Left lung (tissue), 4 donors: ENCODE measurements at regions not wholly inside any gene's neighbourhood (a gene's known extent, or its start where the extent isn't known, plus 50 kb on each side); places are given as distances from the start of the nearest gene placed in this dataset.

Source experiments
- ATAC-seq: fragments of 200-7000 bp; cut with Tn5 transposase; one replicate; pipeline ENCODE4 v1.9.1; 2020; ENCODE audit warnings: moderate library complexity
- DNase-seq, 4 donors: peaks; one replicate each; pipeline ENCODE4 v3.0.0-alpha.2; 2013 to 2020
- H3K27ac ChIP-seq, 2 donors: fragments of 200-600 bp; sonication (generic) in 1 of 2; one replicate each; pipeline versions ENCODE4 v1.5.0 to v1.8.0; 2020 to 2021
- H3K27me3 ChIP-seq, 2 donors: fragments of 200-600 bp; sonication (generic) in 1 of 2; one replicate each; pipeline versions ENCODE4 v1.5.0 to v1.8.0; 2020 to 2021
- H3K36me3 ChIP-seq, 2 donors: fragments of 200-600 bp; sonication (generic) in 1 of 2; one replicate each; pipeline versions ENCODE4 v1.5.0 to v1.8.0; 2020 to 2021
- H3K4me1 ChIP-seq, 2 donors: fragments of 200-600 bp; one replicate each; pipeline ENCODE4 v1.8.0; 2021
- H3K4me3 ChIP-seq, 2 donors: fragments of 200-600 bp; sonication (generic) in 1 of 2; one replicate each; pipeline versions ENCODE4 v1.5.0 to v1.8.0; 2020 to 2021; ENCODE audit warnings: mild to moderate bottlenecking in 1 of 2
- H3K9me3 ChIP-seq, 2 donors: fragments of 200-600 bp; sonication (generic) in 1 of 2; one replicate each; pipeline versions ENCODE4 v1.5.0 to v1.8.0; 2020 to 2021
- intact Hi-C, 2 donors: fragments of 100-400 bp; cut with DNase I; formaldehyde crosslinking; loops; one replicate each; pipeline versions ENCODE4 v1.11.2 to v1.14.2; 2022
- TF ChIP-seq, protein P1 (sequence below), 2 donors: fragments of 200-600 bp; sonication (generic) in 1 of 2; IDR thresholded peaks; one replicate each; pipeline versions ENCODE4 v1.5.0 to v1.8.0; 2021; ENCODE audit warnings: antibody characterized with exemption in 2 of 2
- donor health status: DM: no; HTN: yes; CAD: no.
- donor health status: DM: no; HTN: no; CAD: no.

- intact Hi-C loops = no loop called here
- H3K4me1 ChIP-seq = no peaks in the 10 kb centered on the region
- H3K27ac ChIP-seq = no peak overlapping the region
- H3K36me3 ChIP-seq = no peaks in the 10 kb centered on the region
- H3K4me3 ChIP-seq = no peak overlapping the region
- H3K27me3 ChIP-seq = no peaks in the 10 kb centered on the region
- DNase-seq (no peak), ATAC-seq (no peak)
- peaks cover 0 to 25% of the 10 kb centered on the region in 2 donors for H3K9me3 ChIP-seq
- TF ChIP-seq, protein P1, sequence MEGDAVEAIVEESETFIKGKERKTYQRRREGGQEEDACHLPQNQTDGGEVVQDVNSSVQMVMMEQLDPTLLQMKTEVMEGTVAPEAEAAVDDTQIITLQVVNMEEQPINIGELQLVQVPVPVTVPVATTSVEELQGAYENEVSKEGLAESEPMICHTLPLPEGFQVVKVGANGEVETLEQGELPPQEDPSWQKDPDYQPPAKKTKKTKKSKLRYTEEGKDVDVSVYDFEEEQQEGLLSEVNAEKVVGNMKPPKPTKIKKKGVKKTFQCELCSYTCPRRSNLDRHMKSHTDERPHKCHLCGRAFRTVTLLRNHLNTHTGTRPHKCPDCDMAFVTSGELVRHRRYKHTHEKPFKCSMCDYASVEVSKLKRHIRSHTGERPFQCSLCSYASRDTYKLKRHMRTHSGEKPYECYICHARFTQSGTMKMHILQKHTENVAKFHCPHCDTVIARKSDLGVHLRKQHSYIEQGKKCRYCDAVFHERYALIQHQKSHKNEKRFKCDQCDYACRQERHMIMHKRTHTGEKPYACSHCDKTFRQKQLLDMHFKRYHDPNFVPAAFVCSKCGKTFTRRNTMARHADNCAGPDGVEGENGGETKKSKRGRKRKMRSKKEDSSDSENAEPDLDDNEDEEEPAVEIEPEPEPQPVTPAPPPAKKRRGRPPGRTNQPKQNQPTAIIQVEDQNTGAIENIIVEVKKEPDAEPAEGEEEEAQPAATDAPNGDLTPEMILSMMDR (IDR thresholded peaks at IDR 0.05) = no peak
Observed at GRCh38 chr4:103364083-103364482, 165.9 kb upstream of the CENPE start.

GRCh38 chr4:103361926-103362325, 163.8 kb upstream of the CENPE start:
- Histone ChIP-seq H3K9me3 (peaks cover 0 to 38% of the 10 kb centered on the region in 2 donors), H3K4me3 (no peak overlapping the region), H3K4me1 (no peaks in the 10 kb centered on the region), H3K27ac (no peak overlapping the region), H3K27me3 (no peaks in the 10 kb centered on the region), H3K36me3 (no peaks in the 10 kb centered on the region)
- intact Hi-C loops = no loop called here
- DNase-seq = no peak
- ATAC-seq = no peak
- TF ChIP-seq, protein P1 (IDR thresholded peaks at IDR 0.05) = no peak

GRCh38 chr4:103359900-103360299, 161.8 kb upstream of the CENPE start:
- Histone ChIP-seq H3K27me3 (no peaks in the 10 kb centered on the region), H3K9me3 (peaks cover 0 to 38% of the 10 kb centered on the region in 2 donors), H3K4me1 (no peaks in the 10 kb centered on the region), H3K27ac (no peak overlapping the region), H3K36me3 (no peaks in the 10 kb centered on the region), H3K4me3 (no peak overlapping the region)
- no peak for DNase-seq
- intact Hi-C loops = no loop called here
- TF ChIP-seq, protein P1 (IDR thresholded peaks at IDR 0.05) = no peak
- ATAC-seq = no peak

GRCh38 chr4:103354006-103354405, 155.9 kb upstream of the CENPE start:
- intact Hi-C loops = no loop called here
- TF ChIP-seq, protein P1 (IDR thresholded peaks at IDR 0.05) = no peak
- Histone ChIP-seq H3K9me3 (peaks cover 0 to 12% of the 10 kb centered on the region in 2 donors), H3K27me3 (no peaks in the 10 kb centered on the region), H3K36me3 (no peaks in the 10 kb centered on the region), H3K27ac (no peak overlapping the region), H3K4me1 (no peaks in the 10 kb centered on the region), H3K4me3 (no peak overlapping the region)
- DNase-seq = no peak
- no peak for ATAC-seq

DNA sequence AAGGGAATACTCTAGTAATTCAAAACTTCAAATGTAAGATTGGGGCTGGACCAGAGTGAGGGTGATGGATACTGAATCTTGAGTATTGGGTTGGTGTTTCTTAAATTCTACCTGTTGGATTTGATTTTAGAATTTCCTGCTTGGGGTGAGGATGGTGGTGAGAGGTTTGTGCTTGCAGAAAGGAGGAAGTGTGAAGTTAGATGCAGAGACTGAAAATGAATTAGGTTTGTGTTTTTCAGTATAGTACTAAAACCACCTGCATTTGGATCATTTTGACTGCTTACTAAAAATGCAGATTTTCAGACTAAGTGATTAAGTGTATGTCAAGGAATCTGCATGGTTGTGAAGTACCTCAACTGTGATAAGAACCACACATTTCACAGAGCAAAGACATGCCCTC, 131.5 kb upstream of the CENPE start:
- DNase-seq (no peak), ATAC-seq (no peak)
- intact Hi-C loops = no loop called here
- Histone ChIP-seq H3K27me3 (no peaks in the 10 kb centered on the region), H3K4me3 (no peak overlapping the region), H3K4me1 (no peaks in the 10 kb centered on the region), H3K9me3 (no peaks in the 10 kb centered on the region), H3K27ac (no peak overlapping the region), H3K36me3 (no peaks in the 10 kb centered on the region)
- TF ChIP-seq, protein P1 (IDR thresholded peaks at IDR 0.05) = no peak
